ENCODE measurements at regions not wholly inside any gene's neighbourhood (a gene's known extent, or its start where the extent isn't known, plus 50 kb on each side); places are given as distances from the start of the nearest gene placed in this dataset.

DNA sequence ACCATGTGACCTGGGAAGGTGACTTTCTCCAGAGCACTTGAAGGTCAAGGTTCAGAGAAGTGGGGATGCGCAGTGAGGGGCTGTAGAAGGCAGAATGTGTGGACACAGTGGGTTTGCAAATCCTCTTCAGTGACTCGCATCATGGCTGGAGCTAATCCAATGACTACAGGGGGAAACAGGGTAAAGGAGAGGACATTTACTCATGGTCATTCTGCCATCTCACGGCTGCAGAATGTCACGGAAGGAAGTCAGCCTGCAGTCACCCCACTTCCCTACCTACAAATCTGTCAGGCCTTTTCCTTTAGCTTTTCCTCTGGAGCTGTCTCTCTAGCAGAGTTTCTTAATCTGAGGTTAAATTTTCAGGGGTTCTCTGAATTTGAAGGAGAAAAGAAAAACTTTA is 337.6 kb downstream of the CDC5L start:
- TF ChIP-seq, protein P1, sequence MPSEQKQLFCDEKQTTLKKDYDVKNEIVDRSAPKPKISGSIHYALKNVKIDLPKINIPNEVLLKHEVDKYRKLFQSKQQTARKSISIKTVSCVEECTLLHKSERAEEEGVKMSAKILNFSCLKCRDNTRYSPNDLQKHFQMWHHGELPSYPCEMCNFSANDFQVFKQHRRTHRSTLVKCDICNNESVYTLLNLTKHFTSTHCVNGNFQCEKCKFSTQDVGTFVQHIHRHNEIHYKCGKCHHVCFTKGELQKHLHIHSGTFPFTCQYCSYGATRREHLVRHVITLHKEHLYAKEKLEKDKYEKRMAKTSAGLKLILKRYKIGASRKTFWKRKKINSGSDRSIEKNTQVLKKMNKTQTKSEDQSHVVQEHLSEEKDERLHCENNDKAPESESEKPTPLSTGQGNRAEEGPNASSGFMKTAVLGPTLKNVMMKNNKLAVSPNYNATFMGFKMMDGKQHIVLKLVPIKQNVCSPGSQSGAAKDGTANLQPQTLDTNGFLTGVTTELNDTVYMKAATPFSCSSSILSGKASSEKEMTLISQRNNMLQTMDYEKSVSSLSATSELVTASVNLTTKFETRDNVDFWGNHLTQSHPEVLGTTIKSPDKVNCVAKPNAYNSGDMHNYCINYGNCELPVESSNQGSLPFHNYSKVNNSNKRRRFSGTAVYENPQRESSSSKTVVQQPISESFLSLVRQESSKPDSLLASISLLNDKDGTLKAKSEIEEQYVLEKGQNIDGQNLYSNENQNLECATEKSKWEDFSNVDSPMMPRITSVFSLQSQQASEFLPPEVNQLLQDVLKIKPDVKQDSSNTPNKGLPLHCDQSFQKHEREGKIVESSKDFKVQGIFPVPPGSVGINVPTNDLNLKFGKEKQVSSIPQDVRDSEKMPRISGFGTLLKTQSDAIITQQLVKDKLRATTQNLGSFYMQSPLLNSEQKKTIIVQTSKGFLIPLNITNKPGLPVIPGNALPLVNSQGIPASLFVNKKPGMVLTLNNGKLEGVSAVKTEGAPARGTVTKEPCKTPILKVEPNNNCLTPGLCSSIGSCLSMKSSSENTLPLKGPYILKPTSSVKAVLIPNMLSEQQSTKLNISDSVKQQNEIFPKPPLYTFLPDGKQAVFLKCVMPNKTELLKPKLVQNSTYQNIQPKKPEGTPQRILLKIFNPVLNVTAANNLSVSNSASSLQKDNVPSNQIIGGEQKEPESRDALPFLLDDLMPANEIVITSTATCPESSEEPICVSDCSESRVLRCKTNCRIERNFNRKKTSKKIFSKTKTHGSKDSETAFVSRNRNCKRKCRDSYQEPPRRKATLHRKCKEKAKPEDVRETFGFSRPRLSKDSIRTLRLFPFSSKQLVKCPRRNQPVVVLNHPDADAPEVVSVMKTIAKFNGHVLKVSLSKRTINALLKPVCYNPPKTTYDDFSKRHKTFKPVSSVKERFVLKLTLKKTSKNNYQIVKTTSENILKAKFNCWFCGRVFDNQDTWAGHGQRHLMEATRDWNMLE (tag by site-specific recombination; conservative IDR thresholded peaks at IDR 0.05; ENCODE audit: low read depth), result no peak
- TF ChIP-seq, protein P2, sequence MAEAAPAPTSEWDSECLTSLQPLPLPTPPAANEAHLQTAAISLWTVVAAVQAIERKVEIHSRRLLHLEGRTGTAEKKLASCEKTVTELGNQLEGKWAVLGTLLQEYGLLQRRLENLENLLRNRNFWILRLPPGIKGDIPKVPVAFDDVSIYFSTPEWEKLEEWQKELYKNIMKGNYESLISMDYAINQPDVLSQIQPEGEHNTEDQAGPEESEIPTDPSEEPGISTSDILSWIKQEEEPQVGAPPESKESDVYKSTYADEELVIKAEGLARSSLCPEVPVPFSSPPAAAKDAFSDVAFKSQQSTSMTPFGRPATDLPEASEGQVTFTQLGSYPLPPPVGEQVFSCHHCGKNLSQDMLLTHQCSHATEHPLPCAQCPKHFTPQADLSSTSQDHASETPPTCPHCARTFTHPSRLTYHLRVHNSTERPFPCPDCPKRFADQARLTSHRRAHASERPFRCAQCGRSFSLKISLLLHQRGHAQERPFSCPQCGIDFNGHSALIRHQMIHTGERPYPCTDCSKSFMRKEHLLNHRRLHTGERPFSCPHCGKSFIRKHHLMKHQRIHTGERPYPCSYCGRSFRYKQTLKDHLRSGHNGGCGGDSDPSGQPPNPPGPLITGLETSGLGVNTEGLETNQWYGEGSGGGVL (tag by site-specific recombination; IDR thresholded peaks at IDR 0.05), result no peak
- TF ChIP-seq, protein P3, sequence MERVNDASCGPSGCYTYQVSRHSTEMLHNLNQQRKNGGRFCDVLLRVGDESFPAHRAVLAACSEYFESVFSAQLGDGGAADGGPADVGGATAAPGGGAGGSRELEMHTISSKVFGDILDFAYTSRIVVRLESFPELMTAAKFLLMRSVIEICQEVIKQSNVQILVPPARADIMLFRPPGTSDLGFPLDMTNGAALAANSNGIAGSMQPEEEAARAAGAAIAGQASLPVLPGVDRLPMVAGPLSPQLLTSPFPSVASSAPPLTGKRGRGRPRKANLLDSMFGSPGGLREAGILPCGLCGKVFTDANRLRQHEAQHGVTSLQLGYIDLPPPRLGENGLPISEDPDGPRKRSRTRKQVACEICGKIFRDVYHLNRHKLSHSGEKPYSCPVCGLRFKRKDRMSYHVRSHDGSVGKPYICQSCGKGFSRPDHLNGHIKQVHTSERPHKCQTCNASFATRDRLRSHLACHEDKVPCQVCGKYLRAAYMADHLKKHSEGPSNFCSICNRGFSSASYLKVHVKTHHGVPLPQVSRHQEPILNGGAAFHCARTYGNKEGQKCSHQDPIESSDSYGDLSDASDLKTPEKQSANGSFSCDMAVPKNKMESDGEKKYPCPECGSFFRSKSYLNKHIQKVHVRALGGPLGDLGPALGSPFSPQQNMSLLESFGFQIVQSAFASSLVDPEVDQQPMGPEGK (tag by site-specific recombination; IDR thresholded peaks at IDR 0.05), result no peak
- TF ChIP-seq, protein P4, sequence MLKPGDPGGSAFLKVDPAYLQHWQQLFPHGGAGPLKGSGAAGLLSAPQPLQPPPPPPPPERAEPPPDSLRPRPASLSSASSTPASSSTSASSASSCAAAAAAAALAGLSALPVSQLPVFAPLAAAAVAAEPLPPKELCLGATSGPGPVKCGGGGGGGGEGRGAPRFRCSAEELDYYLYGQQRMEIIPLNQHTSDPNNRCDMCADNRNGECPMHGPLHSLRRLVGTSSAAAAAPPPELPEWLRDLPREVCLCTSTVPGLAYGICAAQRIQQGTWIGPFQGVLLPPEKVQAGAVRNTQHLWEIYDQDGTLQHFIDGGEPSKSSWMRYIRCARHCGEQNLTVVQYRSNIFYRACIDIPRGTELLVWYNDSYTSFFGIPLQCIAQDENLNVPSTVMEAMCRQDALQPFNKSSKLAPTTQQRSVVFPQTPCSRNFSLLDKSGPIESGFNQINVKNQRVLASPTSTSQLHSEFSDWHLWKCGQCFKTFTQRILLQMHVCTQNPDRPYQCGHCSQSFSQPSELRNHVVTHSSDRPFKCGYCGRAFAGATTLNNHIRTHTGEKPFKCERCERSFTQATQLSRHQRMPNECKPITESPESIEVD (tag by site-specific recombination; IDR thresholded peaks at IDR 0.05), result no peak
- TF ChIP-seq ZNF433 (tag by site-specific recombination; IDR thresholded peaks at IDR 0.05; ENCODE audit: low read depth) (no peak), ZNF777 (tag by site-specific recombination; IDR thresholded peaks at IDR 0.05; ENCODE audit: borderline replicate concordance) (no peak), ZNF768 (tag by site-specific recombination; IDR thresholded peaks at IDR 0.05) (no peak), ZNF785 (tag by site-specific recombination; IDR thresholded peaks at IDR 0.05) (no peak)
- TF ChIP-seq, protein P5, sequence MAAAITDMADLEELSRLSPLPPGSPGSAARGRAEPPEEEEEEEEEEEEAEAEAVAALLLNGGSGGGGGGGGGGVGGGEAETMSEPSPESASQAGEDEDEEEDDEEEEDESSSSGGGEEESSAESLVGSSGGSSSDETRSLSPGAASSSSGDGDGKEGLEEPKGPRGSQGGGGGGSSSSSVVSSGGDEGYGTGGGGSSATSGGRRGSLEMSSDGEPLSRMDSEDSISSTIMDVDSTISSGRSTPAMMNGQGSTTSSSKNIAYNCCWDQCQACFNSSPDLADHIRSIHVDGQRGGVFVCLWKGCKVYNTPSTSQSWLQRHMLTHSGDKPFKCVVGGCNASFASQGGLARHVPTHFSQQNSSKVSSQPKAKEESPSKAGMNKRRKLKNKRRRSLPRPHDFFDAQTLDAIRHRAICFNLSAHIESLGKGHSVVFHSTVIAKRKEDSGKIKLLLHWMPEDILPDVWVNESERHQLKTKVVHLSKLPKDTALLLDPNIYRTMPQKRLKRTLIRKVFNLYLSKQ (tag by site-specific recombination; IDR thresholded peaks at IDR 0.05; ENCODE audit: borderline replicate concordance), result no peak
- Histone ChIP-seq H3K9me3 (ENCODE audit: control insufficient read depth, insufficient read depth, low read depth, low read length) (no peaks in the 10 kb centered on the region), H3K27ac (ENCODE audit: extremely low read depth, low read depth, low read length) (no peak overlapping the region), H3K4me1 (ENCODE audit: control insufficient read depth, insufficient read depth, low read length) (peaks cover 3% of the 10 kb centered on the region; the same call in 1 of the 2 replicates), H3K36me3 (ENCODE audit: control insufficient read depth in 2 of 2, insufficient read depth in 1 of 2, low read length in 2 of 2) (no peaks in the 10 kb centered on the region), H3K4me3 (ENCODE audit: low read depth, low read length) (no peak overlapping the region)
- ChIA-PET POLR2A (no interaction called here), CTCF (interaction anchor here (0.6 to 0.7 kb wide), 3 partner anchors 15 to 92 kb away, joined by 3 to 4 read pairs (median 3); no protein-coding TSS in a partner anchor)
